Effector CD8-positive, alpha-beta T cell (primary cell): ENCODE measurements at regions not wholly inside any gene's neighbourhood (a gene's known extent, or its start where the extent isn't known, plus 50 kb on each side); places are given as distances from the start of the nearest gene placed in this dataset.

Experiments used
- DNase-seq: peaks from one replicate; lab custom pipeline; 2025; lab: John Stamatoyannopoulos, UW

- no peak for DNase-seq
Observed at GRCh38 chr9:129285979-129286772, 108.1 kb upstream of the IER5L start.

- no peak for DNase-seq
Observed at GRCh38 chr9:129285382-129285781, 107.3 kb upstream of the IER5L start.

DNA sequence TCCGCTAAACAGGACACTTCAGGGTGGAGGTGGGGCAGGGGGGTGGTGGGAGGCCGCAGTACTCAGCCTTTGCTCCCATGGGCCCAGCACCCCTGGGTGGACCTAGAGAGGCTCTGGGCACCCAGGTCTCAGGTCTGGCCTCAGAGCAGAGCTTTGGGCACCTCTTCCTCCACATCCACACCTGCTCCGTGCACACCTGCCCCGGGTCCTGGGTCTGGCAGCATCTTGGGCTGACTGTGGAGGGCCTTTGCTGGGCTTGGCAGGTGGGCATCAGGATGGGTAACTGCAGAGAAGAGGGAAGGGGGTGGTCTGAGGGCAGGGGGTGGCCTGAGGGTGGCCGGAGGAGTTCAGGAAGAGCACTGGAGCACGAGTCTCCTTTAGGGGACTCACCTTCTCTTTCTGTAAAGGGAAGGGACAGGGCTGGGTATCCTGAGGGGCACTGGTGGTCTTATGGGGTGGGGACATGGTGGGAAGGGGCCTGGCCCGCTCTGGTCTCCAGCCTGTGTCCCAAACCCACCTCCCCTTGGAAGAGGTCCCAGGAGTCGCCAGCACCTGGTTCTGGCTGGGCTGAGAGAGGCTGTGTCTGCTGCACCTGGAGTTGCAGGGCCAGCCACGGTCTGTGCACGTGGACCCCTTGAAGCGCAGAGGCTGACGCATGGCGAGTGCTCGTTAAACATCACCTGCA, 106.7 kb upstream of the IER5L start:
- DNase-seq = no peak

GRCh38 chr9:129283705-129284606, 105.9 kb upstream of the IER5L start:
- no peak for DNase-seq

DNA sequence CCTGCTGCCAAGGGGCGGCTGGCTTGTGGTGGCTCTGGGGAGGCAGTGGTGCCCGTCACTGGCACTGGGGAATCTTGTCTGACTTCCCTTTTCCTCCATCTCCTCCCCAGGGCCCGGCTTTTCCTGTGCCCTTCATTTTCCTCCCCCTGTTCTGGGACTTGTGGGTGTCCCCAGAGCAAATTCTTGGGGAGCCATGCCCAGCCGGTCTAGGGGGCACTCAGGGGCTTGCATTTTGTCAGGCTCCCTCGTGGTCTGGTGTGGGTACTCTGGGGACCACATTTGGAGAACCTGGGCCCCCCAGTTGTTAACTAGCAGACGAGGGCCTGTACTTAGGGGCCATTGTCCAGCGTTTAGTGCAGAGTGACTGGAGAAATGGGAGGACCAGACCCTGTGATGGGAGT, 105.2 kb upstream of the IER5L start:
- DNase-seq = no peak

- no peak for DNase-seq
Observed at GRCh38 chr9:129282731-129283211, 104.7 kb upstream of the IER5L start.

- no peak for DNase-seq
Observed at GRCh38 chr9:129282272-129282671, 104.2 kb upstream of the IER5L start.

DNA sequence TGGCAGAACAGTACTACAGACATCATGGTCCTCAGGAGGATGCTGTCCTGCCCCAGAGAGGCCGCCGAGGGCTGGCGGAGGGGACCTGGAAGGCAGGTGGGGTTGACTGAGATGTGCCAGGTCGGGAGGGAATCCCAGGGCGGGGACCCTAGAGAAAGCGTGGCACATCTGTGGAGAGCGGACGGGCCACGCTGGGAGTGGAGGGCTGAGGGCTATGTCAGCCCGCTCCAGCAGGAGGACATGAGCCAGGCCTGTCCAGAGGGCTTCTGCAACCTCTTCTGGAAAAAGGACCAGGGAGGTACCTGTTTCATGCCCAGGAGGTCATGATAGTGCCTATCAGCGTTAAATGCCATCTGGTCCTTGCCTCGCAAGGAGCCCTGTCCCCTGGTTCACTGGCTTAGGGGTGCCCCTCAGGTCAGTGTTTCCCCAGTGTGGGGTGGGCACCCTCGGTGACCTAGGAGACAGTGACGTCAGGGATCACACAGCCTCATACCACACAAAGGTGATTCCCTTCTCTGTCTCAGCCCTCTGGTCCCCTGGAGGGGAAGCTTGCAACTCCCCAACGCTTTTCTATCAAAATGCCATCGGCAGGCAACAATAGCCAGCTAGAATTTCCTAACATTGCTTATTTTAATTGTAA, 103.6 kb upstream of the IER5L start:
- no peak for DNase-seq

DNA sequence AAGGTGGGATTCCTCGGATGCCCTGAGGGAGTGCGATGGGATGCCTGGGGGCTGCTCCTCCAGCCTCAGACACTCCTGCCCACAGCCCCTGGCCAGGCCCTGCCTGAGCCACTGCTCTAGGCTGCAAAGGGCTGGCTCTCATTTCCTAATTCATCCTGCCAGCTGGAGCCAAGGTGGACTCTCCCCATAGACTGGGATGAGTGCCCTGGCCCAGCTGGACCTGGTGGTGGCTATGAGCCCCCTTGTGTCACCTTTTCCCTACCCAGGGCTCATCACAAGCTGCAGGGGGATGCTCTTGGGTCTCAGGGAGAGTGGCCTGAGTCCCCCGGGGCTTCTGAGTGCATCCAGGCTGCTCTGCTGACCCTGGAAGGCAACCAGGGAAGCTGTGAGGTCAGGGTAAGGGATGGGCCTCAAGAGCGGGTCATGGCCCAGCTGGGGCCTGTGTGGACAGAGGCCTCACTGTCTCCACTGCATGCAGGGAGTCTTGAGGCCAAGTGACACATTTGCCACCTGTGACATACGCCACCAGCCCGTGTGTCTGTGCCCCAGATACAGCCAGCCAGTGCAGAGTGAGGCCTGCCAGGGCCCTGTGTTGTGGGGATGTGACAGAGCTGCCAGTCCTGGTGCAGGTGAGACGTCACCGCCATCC, 102.7 kb upstream of the IER5L start:
- DNase-seq = no peak

- DNase-seq = no peak
Observed at GRCh38 chr9:129280236-129280622, 102.2 kb upstream of the IER5L start.

- no peak for DNase-seq
Observed at GRCh38 chr9:129278391-129279237, 100.6 kb upstream of the IER5L start.

- no peak for DNase-seq
Observed at GRCh38 chr9:129276486-129277230, 98.6 kb upstream of the IER5L start.

DNA sequence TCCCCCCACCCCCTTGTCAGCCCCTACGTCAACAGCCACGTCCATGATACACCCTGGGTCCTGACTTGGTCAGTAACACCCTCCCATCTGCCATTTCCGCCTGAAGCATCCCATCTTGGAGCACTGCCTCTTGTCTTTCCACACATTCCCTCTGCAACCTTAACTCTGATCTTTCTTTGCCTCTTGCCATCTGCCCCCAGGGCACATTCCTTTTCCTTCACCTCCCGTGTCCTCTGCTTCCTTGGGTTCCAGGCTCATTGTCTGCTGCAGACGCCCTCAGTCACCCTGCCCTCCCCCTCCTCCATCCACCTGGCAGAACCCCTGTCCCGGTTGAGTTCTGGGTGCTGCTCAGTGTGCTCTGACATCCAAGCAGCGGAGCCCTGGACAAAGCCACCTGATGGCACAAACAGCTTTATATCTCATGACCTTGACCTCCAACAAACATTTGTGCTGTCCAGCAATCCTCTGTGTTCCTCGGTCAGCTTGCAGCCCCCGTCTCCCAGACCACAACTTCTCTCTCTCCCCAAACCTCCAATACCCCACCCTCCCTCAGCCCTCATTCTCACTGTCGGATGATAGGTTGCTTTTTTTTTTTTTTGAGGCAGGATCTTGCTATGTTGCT, 97.7 kb upstream of the IER5L start:
- no peak for DNase-seq

- no peak for DNase-seq
Observed at GRCh38 chr9:129273941-129274684, 96.1 kb upstream of the IER5L start.

DNA sequence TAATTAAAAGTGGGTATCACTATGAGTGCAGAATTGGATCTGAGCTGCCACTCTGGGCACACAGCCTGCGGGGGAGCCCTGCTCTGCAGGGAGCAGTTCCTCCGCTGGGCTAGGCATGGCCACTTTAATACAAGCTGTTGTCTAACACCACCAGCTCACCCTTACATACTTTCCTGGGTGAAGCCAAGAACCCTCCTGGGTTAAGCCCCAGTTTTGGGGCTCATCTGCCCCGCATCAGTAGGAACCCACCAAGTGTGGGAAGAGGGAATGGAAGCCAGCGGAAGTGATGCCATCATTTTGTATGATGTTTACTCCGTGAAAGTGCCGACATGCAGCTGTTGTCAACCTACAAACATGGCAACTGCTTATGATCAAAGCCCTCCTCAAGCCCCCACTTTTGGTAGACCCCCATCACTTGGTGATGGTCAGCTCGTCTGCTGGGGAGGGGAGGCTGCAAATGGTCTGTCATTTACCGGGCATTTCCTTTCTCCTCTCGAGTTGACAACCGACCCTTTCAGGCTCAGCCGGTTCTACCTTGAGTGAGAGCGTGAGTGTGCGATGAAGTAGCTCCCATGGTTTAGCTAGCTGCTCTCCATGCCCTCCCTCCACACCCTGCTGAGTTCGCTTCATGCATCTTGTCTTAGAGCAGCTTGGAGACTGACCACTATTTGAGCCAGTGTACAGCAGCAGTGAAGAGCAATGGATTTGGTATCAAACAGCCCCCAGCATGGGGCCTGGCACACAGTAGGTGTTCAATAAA, 95.3 kb upstream of the IER5L start:
- DNase-seq = no peak

GRCh38 chr9:129272348-129273025, 94.4 kb upstream of the IER5L start:
- DNase-seq = no peak

DNA sequence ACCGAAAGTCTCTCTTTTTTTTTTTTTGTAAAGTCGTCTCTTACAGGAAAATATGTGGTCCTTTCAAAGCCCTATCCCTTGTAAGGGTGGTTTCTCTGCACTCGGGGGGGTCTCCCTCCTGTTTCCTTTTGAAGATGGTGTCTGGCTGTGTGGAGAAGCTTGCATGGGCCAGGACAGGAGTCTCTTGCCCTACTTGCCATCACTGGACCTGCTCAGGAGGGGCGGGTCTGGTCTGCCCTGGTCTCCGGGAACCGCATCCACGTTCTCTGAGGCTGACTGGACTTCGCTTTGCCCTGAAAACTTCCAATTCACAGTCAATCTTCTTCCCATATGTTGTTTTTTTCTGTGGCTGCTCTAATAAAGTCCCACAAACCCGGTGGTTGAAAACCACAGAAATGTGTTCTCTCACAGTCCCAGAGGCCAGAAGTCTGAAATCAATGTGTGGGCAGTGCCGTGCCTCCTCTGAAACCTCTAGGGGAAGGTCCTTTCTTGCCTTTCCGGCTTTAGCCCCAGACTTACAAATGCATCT, 92.9 kb upstream of the IER5L start:
- DNase-seq = no peak
